HepG2 (cell line): ENCODE measurements at regions not wholly inside any gene's neighbourhood (a gene's known extent, or its start where the extent isn't known, plus 50 kb on each side); places are given as distances from the start of the nearest gene placed in this dataset.

Source experiments
- ATAC-seq: fragments of 200-7000 bp; cut with Tn5 transposase; 3 replicates; pipeline ENCODE4 v1.9.1; 2020; ENCODE audit warnings: mild to moderate bottlenecking, moderate library complexity
- BruUV-seq: library from RNA; stranded (reverse); fragments of 400-500 nt; replicated peaks from 2 replicates; lab custom pipeline; 2021; lab: Mats Ljungman, UMichigan
- CTCF ChIA-PET: fragments of 300-600 bp; formaldehyde crosslinking; extraction: SDS; loops from one replicate; lab custom pipeline; 2021; ENCODE audit warnings: low total read pairs, inconsistent platforms, low intra/inter-chr PET ratio; lab: Yijun Ruan, JAX
- POLR2A ChIA-PET: fragments of 350-600 bp; sonication (Branson Sonifier 250); formaldehyde crosslinking; loops from one replicate; lab custom pipeline; 2020; ENCODE audit warnings: antibody characterized with exemption, inconsistent platforms; lab: Yijun Ruan, JAX
- DNase-seq: peaks from one replicate; pipeline ENCODE4 v3.0.0-alpha.2; 2015; ENCODE audit warnings: low spot score
- FAIRE-seq: peaks from 3 replicates; lab custom pipeline; 2011; peaks lifted over from hg19 to GRCh38; lab: Jason Lieb, UNC
- H2AFZ ChIP-seq: one replicate; pipeline ENCODE4 v1.6.1; 2011; ENCODE audit warnings: low read length, inconsistent platforms
- H3K27ac ChIP-seq: fragments of 300-600 bp; 3 replicates; pipeline ENCODE4 v1.8.0; 2011; ENCODE audit warnings: mixed run types, mild to moderate bottlenecking, mixed read lengths, low read length, inconsistent platforms; ENCODE audit not compliant: insufficient read depth; ENCODE audit errors: extremely low read length
- H3K27me3 ChIP-seq, 2 experiments: fragments of 200-600 bp in 1 of 2; 2 replicates in 1 of 2; 3 replicates in 1 of 2; pipeline versions ENCODE4 v1.6.0 to v1.8.0; 2011; ENCODE audit warnings: low read length in 2 of 2, mild to moderate bottlenecking in 2 of 2, moderate library complexity in 2 of 2, inconsistent platforms in 1 of 2; ENCODE audit not compliant: insufficient read depth in 2 of 2, control insufficient read depth in 1 of 2
- H3K36me3 ChIP-seq, 2 experiments: fragments of 200-600 bp in 1 of 2; replicated peaks in 1 of 2; 2 replicates in 1 of 2; 3 replicates in 1 of 2; pipeline versions ENCODE4 v1.5.1 to v1.8.0; 2011; ENCODE audit warnings: low read length in 2 of 2, inconsistent platforms in 1 of 2; ENCODE audit not compliant: insufficient read depth in 2 of 2, control insufficient read depth in 1 of 2
- H3K4me1 ChIP-seq: 2 replicates; pipeline ENCODE4 v1.5.1; 2012; ENCODE audit warnings: low read length, inconsistent platforms; ENCODE audit not compliant: insufficient read depth
- H3K4me2 ChIP-seq: 2 replicates; pipeline ENCODE4 v1.6.0; 2011; ENCODE audit warnings: low read depth, low read length, inconsistent platforms
- H3K4me3 ChIP-seq, 3 experiments: fragments of 200-600 bp in 1 of 3; sonication (generic), shearing (Covaris generic) in 1 of 3; replicated peaks in 1 of 3; 2 replicates each; pipeline ENCODE4 v1.5.1; 2011 to 2016; ENCODE audit warnings: low read length in 3 of 3, inconsistent platforms in 2 of 3, low read depth in 2 of 3, mild to moderate bottlenecking in 2 of 3, control low read depth in 1 of 3, mixed read lengths in 1 of 3; ENCODE audit not compliant: insufficient read depth in 1 of 3
- H3K79me2 ChIP-seq: one replicate; pipeline ENCODE4 v1.6.1; 2011; ENCODE audit warnings: low read length, inconsistent platforms; ENCODE audit not compliant: insufficient read depth
- H3K9ac ChIP-seq: 2 replicates; pipeline ENCODE4 v1.6.0; 2011; ENCODE audit warnings: mild to moderate bottlenecking, low read depth, low read length, inconsistent platforms; ENCODE audit not compliant: insufficient read depth
- H3K9me3 ChIP-seq: 2 replicates; pipeline ENCODE4 v1.5.1; 2012; ENCODE audit warnings: mild to moderate bottlenecking, low read length
- H4K20me1 ChIP-seq: 2 replicates; pipeline ENCODE4 v1.6.0; 2011; ENCODE audit warnings: inconsistent platforms, mild to moderate bottlenecking, low read length, moderate library complexity; ENCODE audit not compliant: insufficient read depth
- CBFB ChIP-seq: sonication (generic); formaldehyde crosslinking; IDR thresholded peaks from 2 replicates; pipeline ENCODE4 v1.4.0; 2020; ENCODE audit warnings: missing genetic modification reagents
- CENPX ChIP-seq: sonication (generic); formaldehyde crosslinking; IDR thresholded peaks from 2 replicates; pipeline ENCODE4 v1.9.0; 2021; ENCODE audit warnings: mild to moderate bottlenecking, missing genetic modification reagents, moderate library complexity
- ESRRA ChIP-seq: sonication (generic); formaldehyde crosslinking; IDR thresholded peaks from 2 replicates; pipeline ENCODE4 v1.5.1; 2020; ENCODE audit warnings: mild to moderate bottlenecking, low read depth, missing genetic modification reagents
- GLMP ChIP-seq: sonication (generic); formaldehyde crosslinking; IDR thresholded peaks from 2 replicates; pipeline ENCODE4 v1.9.0; 2021; ENCODE audit warnings: missing genetic modification reagents, mild to moderate bottlenecking, borderline replicate concordance
- NR2C2 ChIP-seq: sonication (generic); formaldehyde crosslinking; IDR thresholded peaks from 2 replicates; pipeline ENCODE4 v1.4.0; 2020; ENCODE audit warnings: missing genetic modification reagents, mild to moderate bottlenecking, moderate library complexity, borderline replicate concordance
- ZNF367 ChIP-seq: sonication (generic); formaldehyde crosslinking; IDR thresholded peaks from 2 replicates; pipeline ENCODE4 v1.4.0; 2020; ENCODE audit warnings: missing genetic modification reagents, borderline replicate concordance
- ZNF800 ChIP-seq: sonication (generic); formaldehyde crosslinking; IDR thresholded peaks from 2 replicates; pipeline ENCODE4 v1.4.0; 2020; ENCODE audit warnings: missing genetic modification reagents
- WGBS: methylation state at CpG from one replicate; pipeline ENCODE4 v1.1.6; 2017; ENCODE audit warnings: low lambda C conversion rate; 5-methylcytosine and 5-hydroxymethylcytosine counted together
- in situ Hi-C: cut with HindIII; loops from 2 replicates; pipeline ENCODE4 v1.10.0; 2017; ENCODE audit warnings: low pct_unique_long_range_greater_than_20kb; ENCODE audit not compliant: extremely low pct_ligation_motif_present
- intact Hi-C: fragments of 100-400 bp; cut with micrococcal nuclease; formaldehyde crosslinking; loops from one replicate; pipeline ENCODE4 v1.10.0; 2022; ENCODE audit not compliant: unreplicated experiment

GRCh38 chr5:174555726-174556125 is 168.7 kb upstream of the MSX2 start:
- in situ Hi-C loops: no loop called here
- ATAC-seq: no peak
- no peaks in the 10 kb centered on the region for H3K36me3 ChIP-seq
- no peaks in the 10 kb centered on the region for H3K27me3 ChIP-seq
- H2AFZ ChIP-seq: no peak overlapping the region
- no peak overlapping the region for H3K27ac ChIP-seq
- POLR2A ChIA-PET: no interaction called here
- no peak for DNase-seq
- no peak for TF ChIP-seq CENPX (CRISPR knock-in tag)
- BruUV-seq: no TSS peak
- H4K20me1 ChIP-seq: no peaks in the 10 kb centered on the region
- intact Hi-C loops: no loop called here
- WGBS: 24% methylated on average over 9 of the region's 9 CpGs
- H3K9me3 ChIP-seq: no peaks in the 10 kb centered on the region
- H3K4me2 ChIP-seq: no peak overlapping the region
- no peaks in the 10 kb centered on the region for H3K79me2 ChIP-seq
- H3K9ac ChIP-seq: no peak overlapping the region
- no peak overlapping the region for H3K4me3 ChIP-seq
- no peaks in the 10 kb centered on the region for H3K4me1 ChIP-seq
- CTCF ChIA-PET: no interaction called here
- FAIRE-seq: no peak

GRCh38 chr5:174556756-174557155 is 167.6 kb upstream of the MSX2 start:
- ATAC-seq: no peak
- H3K4me2 ChIP-seq: no peak overlapping the region
- no peak overlapping the region for H3K27ac ChIP-seq
- no peak for FAIRE-seq
- no peaks in the 10 kb centered on the region for H3K36me3 ChIP-seq
- TF ChIP-seq CBFB (CRISPR knock-in tag) (no peak), ZNF800 (CRISPR knock-in tag) (no peak), NR2C2 (no peak), GLMP (CRISPR knock-in tag) (no peak), ZNF367 (CRISPR knock-in tag) (no peak), ESRRA (no peak)
- no peaks in the 10 kb centered on the region for H3K4me1 ChIP-seq
- no peaks in the 10 kb centered on the region for H4K20me1 ChIP-seq
- 7% methylated on average over 2 of the region's 3 CpGs for WGBS
- H3K9me3 ChIP-seq: no peaks in the 10 kb centered on the region
- H3K4me3 ChIP-seq: no peak overlapping the region
- ChIA-PET POLR2A (no interaction called here), CTCF (no interaction called here)
- no peak overlapping the region for H3K9ac ChIP-seq
- no TSS peak for BruUV-seq
- no peak overlapping the region for H2AFZ ChIP-seq
- no peak for DNase-seq
- in situ Hi-C loops (no loop called here), intact Hi-C loops (no loop called here)
- H3K79me2 ChIP-seq: no peaks in the 10 kb centered on the region
- peaks cover 0 to 3% of the 10 kb centered on the region in 2 experiments; a peak in 1 of 5 replicates for H3K27me3 ChIP-seq
